GM21825 (cell line): ENCODE measurements at regions not wholly inside any gene's neighbourhood (a gene's known extent, or its start where the extent isn't known, plus 50 kb on each side); places are given as distances from the start of the nearest gene placed in this dataset.
"Not testable (repeated sequence)": the region's sequence is repeated elsewhere in the genome, so short reads cannot be mapped to it uniquely, and the experiment has no call there.

Experiments used
- ATAC-seq: cut with Tn5 transposase; IDR thresholded peaks from one replicate; pipeline ENCODE4 v1.9.1; 2021; ENCODE audit warnings: mild to moderate bottlenecking, moderate library complexity; ENCODE audit not compliant: unreplicated experiment

GRCh38 chr2:230593765-230594164 lies 118.9 kb upstream of the CAB39 start:
- no peak for ATAC-seq

- ATAC-seq: no peak
These were observed 118.3 kb upstream of the CAB39 start for GRCh38 chr2:230594286-230594840.

- no peak for ATAC-seq
These were observed 112.8 kb upstream of the CAB39 start for GRCh38 chr2:230599853-230600252.

GRCh38 chr2:230600285-230600684 lies 112.4 kb upstream of the CAB39 start:
- ATAC-seq: no peak

GRCh38 chr2:230600881-230601280 lies 111.8 kb upstream of the CAB39 start:
- ATAC-seq: no peak

- ATAC-seq: peak; percentile 63
These were observed 111.1 kb upstream of the CAB39 start for GRCh38 chr2:230601510-230601909.

GRCh38 chr2:230602562-230603230 lies 109.9 kb upstream of the CAB39 start:
- ATAC-seq: peak; percentile 49

GRCh38 chr2:230603317-230603716 lies 109.3 kb upstream of the CAB39 start:
- not testable (repeated sequence) for ATAC-seq

GRCh38 chr2:230604158-230604557 lies 108.5 kb upstream of the CAB39 start:
- not testable (repeated sequence) for ATAC-seq

- ATAC-seq: no peak
These were observed 98.6 kb upstream of the CAB39 start for GRCh38 chr2:230614040-230614439.

GRCh38 chr2:230614913-230615332 lies 97.7 kb upstream of the CAB39 start:
- ATAC-seq: peak; percentile 80

- ATAC-seq: not testable (repeated sequence)
These were observed 95.4 kb upstream of the CAB39 start for GRCh38 chr2:230617256-230617706.

- no peak for ATAC-seq
These were observed 93.2 kb upstream of the CAB39 start for GRCh38 chr2:230619491-230619890.

- ATAC-seq: not testable (repeated sequence)
These were observed 87.4 kb upstream of the CAB39 start for GRCh38 chr2:230625220-230625619.

- ATAC-seq: not testable (repeated sequence)
These were observed 85.6 kb upstream of the CAB39 start for GRCh38 chr2:230627091-230627490.

GRCh38 chr2:230627806-230628724 lies 84.6 kb upstream of the CAB39 start:
- no peak for ATAC-seq

GRCh38 chr2:230631470-230631869 lies 81.2 kb upstream of the CAB39 start:
- no peak for ATAC-seq

- no peak for ATAC-seq
These were observed 78.5 kb upstream of the CAB39 start for GRCh38 chr2:230634146-230634545.

GRCh38 chr2:230634721-230635313 lies 77.8 kb upstream of the CAB39 start:
- ATAC-seq: not testable (repeated sequence)

- no peak for ATAC-seq
These were observed 75.9 kb upstream of the CAB39 start for GRCh38 chr2:230636684-230637271.

- ATAC-seq: not testable (repeated sequence)
These were observed 75.2 kb upstream of the CAB39 start for GRCh38 chr2:230637486-230637885.
